Ectodermal cell (in vitro differentiated cells): ENCODE measurements at regions not wholly inside any gene's neighbourhood (a gene's known extent, or its start where the extent isn't known, plus 50 kb on each side); places are given as distances from the start of the nearest gene placed in this dataset.

ENCODE experiments used
- H3K27ac ChIP-seq: 2 replicates; pipeline ENCODE4 v1.7.0; 2013; ENCODE audit warnings: mild to moderate bottlenecking, low read depth, low read length; ENCODE audit not compliant: insufficient read depth, poor library complexity, severe bottlenecking
- H3K27me3 ChIP-seq: 2 replicates; pipeline ENCODE4 v1.7.0; 2013; ENCODE audit warnings: mild to moderate bottlenecking, low read length; ENCODE audit not compliant: insufficient read depth, control insufficient read depth, poor library complexity, severe bottlenecking
- H3K36me3 ChIP-seq: one replicate; pipeline ENCODE4 v1.7.0; 2013; ENCODE audit warnings: low read length; ENCODE audit not compliant: control insufficient read depth, insufficient read depth
- H3K4me1 ChIP-seq: one replicate; pipeline ENCODE4 v1.7.0; 2013; ENCODE audit warnings: low read length; ENCODE audit not compliant: control insufficient read depth, insufficient read depth
- H3K4me3 ChIP-seq: 2 replicates; pipeline ENCODE4 v1.7.0; 2013; ENCODE audit warnings: low read depth, low read length, control low read depth; ENCODE audit not compliant: insufficient read depth
- H3K9me3 ChIP-seq: 2 replicates; pipeline ENCODE4 v1.7.0; 2013; ENCODE audit warnings: mild to moderate bottlenecking, low read length, moderate library complexity; ENCODE audit not compliant: control insufficient read depth
- WGBS, 2 experiments: methylation state at CpG; one replicate each; pipeline ENCODE4 v1.1.7; 2013; ENCODE audit warnings: missing lambda C conversion rate in 2 of 2; 5-methylcytosine and 5-hydroxymethylcytosine counted together

GRCh38 chr6:139895205-139895793, 520.9 kb upstream of the CITED2 start:
- H3K4me1 ChIP-seq: no peaks in the 10 kb centered on the region
- no peaks in the 10 kb centered on the region for H3K27me3 ChIP-seq
- no peaks in the 10 kb centered on the region for H3K36me3 ChIP-seq
- WGBS, 2 experiments: 100% methylated on average over 1 of the region's 1 CpG; no CpG with 5 or more reads in 1 of the 2 experiments
- no peak overlapping the region for H3K4me3 ChIP-seq
- H3K27ac ChIP-seq: no peak overlapping the region
- H3K9me3 ChIP-seq: no peaks in the 10 kb centered on the region

GRCh38 chr6:139894271-139894670, 519.8 kb upstream of the CITED2 start:
- WGBS, 2 experiments: 95% methylated on average over 8 of the region's 8 CpGs
- no peaks in the 10 kb centered on the region for H3K27me3 ChIP-seq
- peaks cover 5% of the 10 kb centered on the region for H3K4me1 ChIP-seq
- H3K36me3 ChIP-seq: no peaks in the 10 kb centered on the region
- no peak overlapping the region for H3K4me3 ChIP-seq
- no peaks in the 10 kb centered on the region for H3K9me3 ChIP-seq
- no peak overlapping the region for H3K27ac ChIP-seq

- no peaks in the 10 kb centered on the region for H3K36me3 ChIP-seq
- no peak overlapping the region for H3K4me3 ChIP-seq
- H3K27ac ChIP-seq: no peak overlapping the region
- no peaks in the 10 kb centered on the region for H3K9me3 ChIP-seq
- 92 to 98% methylated on average over 4 of the region's 4 CpGs for WGBS, 2 experiments
- no peaks in the 10 kb centered on the region for H3K27me3 ChIP-seq
- H3K4me1 ChIP-seq: peaks cover 26% of the 10 kb centered on the region
These were observed 517.0 kb upstream of the CITED2 start for GRCh38 chr6:139891471-139891870.

GRCh38 chr6:139888681-139889122, 514.3 kb upstream of the CITED2 start:
- 0 to 1% methylated on average over 3 of the region's 3 CpGs for WGBS, 2 experiments
- Histone ChIP-seq H3K27me3 (no peaks in the 10 kb centered on the region), H3K9me3 (no peaks in the 10 kb centered on the region), H3K4me3 (no peak overlapping the region), H3K4me1 (peaks cover 43% of the 10 kb centered on the region), H3K27ac (peak overlapping the region; percentile 95), H3K36me3 (no peaks in the 10 kb centered on the region)

- no peaks in the 10 kb centered on the region for H3K27me3 ChIP-seq
These were observed 512.8 kb upstream of the CITED2 start for GRCh38 chr6:139887275-139887674.

GRCh38 chr6:139886396-139886795, 511.9 kb upstream of the CITED2 start:
- WGBS, 2 experiments: 86 to 91% methylated on average over 6 of the region's 6 CpGs
- Histone ChIP-seq H3K4me3 (no peak overlapping the region), H3K27me3 (no peaks in the 10 kb centered on the region), H3K36me3 (no peaks in the 10 kb centered on the region), H3K9me3 (no peaks in the 10 kb centered on the region), H3K27ac (no peak overlapping the region), H3K4me1 (peaks cover 66% of the 10 kb centered on the region)

More at GRCh38 chr6:139887275-139887674, 512.8 kb upstream of the CITED2 start:
- Histone ChIP-seq H3K4me3 (no peak overlapping the region), H3K9me3 (no peaks in the 10 kb centered on the region), H3K36me3 (no peaks in the 10 kb centered on the region), H3K4me1 (peaks cover 57% of the 10 kb centered on the region), H3K27ac (no peak overlapping the region)
- WGBS, 2 experiments: 80 to 88% methylated on average over 1 of the region's 3 CpGs

- no peak overlapping the region for H3K27ac ChIP-seq
- 76 to 84% methylated on average over 1 of the region's 1 CpG for WGBS, 2 experiments
- no peak overlapping the region for H3K4me3 ChIP-seq
- H3K4me1 ChIP-seq: peaks cover 70% of the 10 kb centered on the region
- H3K9me3 ChIP-seq: no peaks in the 10 kb centered on the region
- H3K36me3 ChIP-seq: no peaks in the 10 kb centered on the region
- no peaks in the 10 kb centered on the region for H3K27me3 ChIP-seq
These were observed 511.5 kb upstream of the CITED2 start for GRCh38 chr6:139885909-139886308.

GRCh38 chr6:139883776-139884175, 509.3 kb upstream of the CITED2 start:
- no peak overlapping the region for H3K4me3 ChIP-seq
- H3K27ac ChIP-seq: peak overlapping the region; percentile 64
- H3K36me3 ChIP-seq: no peaks in the 10 kb centered on the region
- H3K4me1 ChIP-seq: peaks cover 67% of the 10 kb centered on the region
- 56 to 70% methylated on average over 2 to 4 of the region's 5 CpGs for WGBS, 2 experiments
- no peaks in the 10 kb centered on the region for H3K27me3 ChIP-seq
- no peaks in the 10 kb centered on the region for H3K9me3 ChIP-seq

- Histone ChIP-seq H3K27ac (peak overlapping the region; percentile 36), H3K4me3 (no peak overlapping the region), H3K36me3 (no peaks in the 10 kb centered on the region), H3K9me3 (no peaks in the 10 kb centered on the region), H3K4me1 (peaks cover 63% of the 10 kb centered on the region), H3K27me3 (no peaks in the 10 kb centered on the region)
- WGBS, 2 experiments: 64 to 66% methylated on average over 3 of the region's 3 CpGs
These were observed 508.7 kb upstream of the CITED2 start for GRCh38 chr6:139882977-139883728.

GRCh38 chr6:139882234-139882633, 507.8 kb upstream of the CITED2 start:
- Histone ChIP-seq H3K36me3 (peaks cover 3% of the 10 kb centered on the region), H3K4me3 (no peak overlapping the region), H3K27ac (peak overlapping the region; percentile 64), H3K4me1 (peaks cover 54% of the 10 kb centered on the region), H3K9me3 (no peaks in the 10 kb centered on the region), H3K27me3 (no peaks in the 10 kb centered on the region)
- WGBS, 2 experiments: 26 to 72% methylated on average over 3 to 6 of the region's 6 CpGs
